ENCODE measurements at regions not wholly inside any gene's neighbourhood (a gene's known extent, or its start where the extent isn't known, plus 50 kb on each side); places are given as distances from the start of the nearest gene placed in this dataset.
"Not testable (repeated sequence)": the region's sequence is repeated elsewhere in the genome, so short reads cannot be mapped to it uniquely, and the experiment has no call there.

- no peak for DNase-seq
Observed at GRCh38 chr2:37782721-37783371, 111.4 kb upstream of the CDC42EP3 start.

GRCh38 chr2:37783545-37783944 is 112.1 kb upstream of the CDC42EP3 start:
- no peak for DNase-seq

- DNase-seq: no peak
Observed at GRCh38 chr2:37784071-37784758, 112.8 kb upstream of the CDC42EP3 start.

- DNase-seq: no peak
Observed at GRCh38 chr2:37784759-37785149, 113.3 kb upstream of the CDC42EP3 start.

GRCh38 chr2:37786191-37786698 is 114.8 kb upstream of the CDC42EP3 start:
- DNase-seq: no peak

- DNase-seq: no peak
Observed at GRCh38 chr2:37786854-37787253, 115.4 kb upstream of the CDC42EP3 start.

GRCh38 chr2:37788602-37789209 is 117.3 kb upstream of the CDC42EP3 start:
- DNase-seq: no peak

- DNase-seq: no peak
Observed at GRCh38 chr2:37790019-37790418, 118.6 kb upstream of the CDC42EP3 start.

- no peak for DNase-seq
Observed at GRCh38 chr2:37790462-37790861, 119.0 kb upstream of the CDC42EP3 start.

- no peak for DNase-seq
Observed at GRCh38 chr2:37792366-37792765, 120.9 kb upstream of the CDC42EP3 start.

GRCh38 chr2:37793004-37793403 is 121.6 kb upstream of the CDC42EP3 start:
- DNase-seq: no peak

- DNase-seq: no peak
Observed at GRCh38 chr2:37794717-37795116, 123.3 kb upstream of the CDC42EP3 start.

GRCh38 chr2:37795456-37795855 is 124.0 kb upstream of the CDC42EP3 start:
- DNase-seq: no peak

- DNase-seq: no peak
Observed at GRCh38 chr2:37795938-37796337, 124.5 kb upstream of the CDC42EP3 start.

GRCh38 chr2:37796481-37796880 is 125.0 kb upstream of the CDC42EP3 start:
- no peak for DNase-seq

- no peak for DNase-seq
Observed at GRCh38 chr2:37797081-37797480, 125.6 kb upstream of the CDC42EP3 start.

- DNase-seq: no peak
Observed at GRCh38 chr2:37798315-37799005, 126.6 kb upstream of the RMDN2 start.

- no peak for DNase-seq
Observed at GRCh38 chr2:37800176-37800858, 124.8 kb upstream of the RMDN2 start.

GRCh38 chr2:37802211-37802752 is 122.8 kb upstream of the RMDN2 start:
- DNase-seq: no peak

- no peak for DNase-seq
Observed at GRCh38 chr2:37802899-37803379, 122.1 kb upstream of the RMDN2 start.

GRCh38 chr2:37806004-37806403 is 119.1 kb upstream of the RMDN2 start:
- not testable (repeated sequence) for DNase-seq

GRCh38 chr2:37809525-37809924 is 115.6 kb upstream of the RMDN2 start:
- no peak for DNase-seq
